OCI-LY7 (cell line): ENCODE measurements at regions not wholly inside any gene's neighbourhood (a gene's known extent, or its start where the extent isn't known, plus 50 kb on each side); places are given as distances from the start of the nearest gene placed in this dataset.

Source experiments
- BruUV-seq: library from RNA; stranded (reverse); fragments of 400-500 nt; replicated peaks from 2 replicates; lab custom pipeline; 2021; lab: Mats Ljungman, UMichigan
- CTCF ChIA-PET: fragments of 300-600 bp; sonication (Branson Sonifier 250); formaldehyde crosslinking; loops from one replicate; lab custom pipeline; 2022; ENCODE audit warnings: antibody characterized with exemption; ENCODE audit not compliant: unreplicated experiment; lab: Charles Lee
- POLR2A ChIA-PET: fragments of 300-600 bp; sonication (Branson Sonifier 250); formaldehyde crosslinking; loops from one replicate; lab custom pipeline; 2022; ENCODE audit warnings: antibody characterized with exemption; lab: Charles Lee
- DNase-seq: peaks from one replicate; pipeline ENCODE4 v3.0.0-alpha.2; 2015; ENCODE audit warnings: low spot score
- H2AFZ ChIP-seq: fragments of 200-600 bp; sonication (generic), shearing (Covaris generic); 2 replicates; pipeline ENCODE4 v1.6.1; 2014; ENCODE audit warnings: mild to moderate bottlenecking, antibody characterized with exemption, low read length, moderate library complexity
- H3K27ac ChIP-seq: fragments of 200-600 bp; sonication (generic); 2 replicates; pipeline ENCODE4 v1.5.1; 2014; ENCODE audit warnings: mixed run types, low read depth, mild to moderate bottlenecking, moderate library complexity, low read length, inconsistent platforms; ENCODE audit not compliant: poor library complexity, severe bottlenecking
- H3K36me3 ChIP-seq: fragments of 200-600 bp; sonication (generic); 2 replicates; pipeline ENCODE4 v1.6.1; 2014; ENCODE audit warnings: mild to moderate bottlenecking, antibody characterized with exemption, low read length, moderate library complexity, mixed read lengths; ENCODE audit not compliant: insufficient read depth
- H3K4me1 ChIP-seq: fragments of 200-600 bp; sonication (generic); 2 replicates; pipeline ENCODE4 v1.5.1; 2014; ENCODE audit warnings: mild to moderate bottlenecking, low read length; ENCODE audit not compliant: insufficient read depth, poor library complexity, severe bottlenecking
- H3K4me2 ChIP-seq: fragments of 200-600 bp; sonication (generic); 2 replicates; pipeline ENCODE4 v1.6.1; 2014; ENCODE audit warnings: mild to moderate bottlenecking, low read length
- H3K4me3 ChIP-seq: fragments of 200-600 bp; sonication (generic); 2 replicates; pipeline ENCODE4 v1.5.1; 2014; ENCODE audit warnings: mild to moderate bottlenecking, low read depth, low read length; ENCODE audit not compliant: poor library complexity, severe bottlenecking
- H3K79me2 ChIP-seq: fragments of 200-600 bp; sonication (generic); 2 replicates; pipeline ENCODE4 v1.6.1; 2016; ENCODE audit warnings: low read depth, mild to moderate bottlenecking, low read length, moderate library complexity, mixed read lengths; ENCODE audit not compliant: insufficient read depth
- H3K9me2 ChIP-seq: fragments of 200-600 bp; sonication (generic); 2 replicates; pipeline ENCODE4 v1.6.1; 2016; ENCODE audit warnings: mild to moderate bottlenecking, low read length, mixed read lengths; ENCODE audit not compliant: insufficient read depth
- H3K9me3 ChIP-seq: fragments of 200-600 bp; sonication (generic); 2 replicates; pipeline ENCODE4 v1.6.1; 2014; ENCODE audit warnings: mild to moderate bottlenecking, mixed run types, low read length, mixed read lengths
- H4K20me1 ChIP-seq: fragments of 200-600 bp; sonication (generic); 2 replicates; pipeline ENCODE4 v1.6.1; 2014; ENCODE audit warnings: mild to moderate bottlenecking, antibody characterized with exemption, low read length, moderate library complexity, mixed read lengths; ENCODE audit not compliant: insufficient read depth
- EZH2phosphoT487 ChIP-seq: fragments of 200-600 bp; sonication (generic); IDR thresholded peaks from 2 replicates; pipeline ENCODE4 v1.6.1; 2018; ENCODE audit warnings: low read depth, borderline replicate concordance, mild to moderate bottlenecking, mixed run types, antibody characterized with exemption, low read length, moderate library complexity, mixed read lengths
- intact Hi-C: fragments of 100-400 bp; cut with micrococcal nuclease; formaldehyde crosslinking; loops from one replicate; pipeline ENCODE4 v1.10.0; 2022; ENCODE audit not compliant: unreplicated experiment
- TF ChIP-seq, protein P1 (sequence below): fragments of 200-600 bp; sonication (generic); conservative IDR thresholded peaks from 2 replicates; pipeline ENCODE4 v1.5.1; 2014; ENCODE audit warnings: mild to moderate bottlenecking, antibody characterized with exemption, low read length, moderate library complexity, mixed read lengths

GRCh38 chr2:22326250-22326649 lies 1058.7 kb upstream of the KLHL29 start:
- Histone ChIP-seq H3K4me2 (no peak overlapping the region), H3K36me3 (no peaks in the 10 kb centered on the region), H2AFZ (no peak overlapping the region), H4K20me1 (no peaks in the 10 kb centered on the region), H3K9me2 (no peaks in the 10 kb centered on the region), H3K9me3 (no peaks in the 10 kb centered on the region), H3K4me1 (no peaks in the 10 kb centered on the region), H3K79me2 (no peaks in the 10 kb centered on the region), H3K4me3 (no peak overlapping the region), H3K27ac (no peak overlapping the region)
- no peak for DNase-seq
- intact Hi-C loops: no loop called here
- ChIA-PET CTCF (no interaction called here), POLR2A (no interaction called here)
- BruUV-seq: no TSS peak
- TF ChIP-seq EZH2phosphoT487: no peak
- TF ChIP-seq, protein P1, sequence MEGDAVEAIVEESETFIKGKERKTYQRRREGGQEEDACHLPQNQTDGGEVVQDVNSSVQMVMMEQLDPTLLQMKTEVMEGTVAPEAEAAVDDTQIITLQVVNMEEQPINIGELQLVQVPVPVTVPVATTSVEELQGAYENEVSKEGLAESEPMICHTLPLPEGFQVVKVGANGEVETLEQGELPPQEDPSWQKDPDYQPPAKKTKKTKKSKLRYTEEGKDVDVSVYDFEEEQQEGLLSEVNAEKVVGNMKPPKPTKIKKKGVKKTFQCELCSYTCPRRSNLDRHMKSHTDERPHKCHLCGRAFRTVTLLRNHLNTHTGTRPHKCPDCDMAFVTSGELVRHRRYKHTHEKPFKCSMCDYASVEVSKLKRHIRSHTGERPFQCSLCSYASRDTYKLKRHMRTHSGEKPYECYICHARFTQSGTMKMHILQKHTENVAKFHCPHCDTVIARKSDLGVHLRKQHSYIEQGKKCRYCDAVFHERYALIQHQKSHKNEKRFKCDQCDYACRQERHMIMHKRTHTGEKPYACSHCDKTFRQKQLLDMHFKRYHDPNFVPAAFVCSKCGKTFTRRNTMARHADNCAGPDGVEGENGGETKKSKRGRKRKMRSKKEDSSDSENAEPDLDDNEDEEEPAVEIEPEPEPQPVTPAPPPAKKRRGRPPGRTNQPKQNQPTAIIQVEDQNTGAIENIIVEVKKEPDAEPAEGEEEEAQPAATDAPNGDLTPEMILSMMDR: no peak

GRCh38 chr2:22329211-22330154 lies 1055.5 kb upstream of the KLHL29 start:
- ChIA-PET CTCF (no interaction called here), POLR2A (no interaction called here)
- Histone ChIP-seq H4K20me1 (no peaks in the 10 kb centered on the region), H3K9me2 (no peaks in the 10 kb centered on the region), H3K79me2 (no peaks in the 10 kb centered on the region), H3K4me3 (no peak overlapping the region), H3K4me1 (no peaks in the 10 kb centered on the region), H3K4me2 (no peak overlapping the region), H2AFZ (no peak overlapping the region), H3K27ac (no peak overlapping the region), H3K36me3 (no peaks in the 10 kb centered on the region), H3K9me3 (no peaks in the 10 kb centered on the region)
- DNase-seq: no peak
- BruUV-seq: no TSS peak
- intact Hi-C loops: no loop called here
- TF ChIP-seq, protein P1: no peak
- no peak for TF ChIP-seq EZH2phosphoT487

DNA sequence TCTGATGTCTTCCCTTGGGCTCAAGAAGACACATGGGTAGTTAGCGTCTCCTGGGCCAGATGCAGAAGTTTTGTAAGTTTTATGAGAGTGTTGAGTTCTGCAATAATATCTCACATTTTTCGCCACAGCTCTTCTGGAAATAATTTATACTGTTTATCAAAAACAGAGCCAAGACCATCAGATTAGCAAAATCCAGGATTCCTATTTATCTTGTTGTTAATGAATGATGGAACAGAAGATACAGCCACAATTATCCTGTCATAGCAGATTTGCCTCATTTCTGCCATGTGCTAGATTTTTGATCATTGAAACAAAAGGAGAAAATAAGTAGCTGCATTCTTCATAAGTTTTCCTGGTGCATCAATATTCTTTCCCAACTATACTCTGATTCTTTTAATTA lies 1048.6 kb upstream of the KLHL29 start:
- no peak for DNase-seq
- no TSS peak for BruUV-seq
- Histone ChIP-seq H4K20me1 (no peaks in the 10 kb centered on the region), H3K36me3 (no peaks in the 10 kb centered on the region), H2AFZ (no peak overlapping the region), H3K4me3 (no peak overlapping the region), H3K4me1 (no peaks in the 10 kb centered on the region), H3K4me2 (no peak overlapping the region), H3K9me3 (no peaks in the 10 kb centered on the region), H3K27ac (no peak overlapping the region), H3K9me2 (no peaks in the 10 kb centered on the region), H3K79me2 (no peaks in the 10 kb centered on the region)
- ChIA-PET CTCF (no interaction called here), POLR2A (interaction anchor here (0.6 kb wide), 1 partner anchor 381 kb away, joined by 3 read pairs; no protein-coding TSS in a partner anchor)
- intact Hi-C loops: no loop called here
- TF ChIP-seq, protein P1: no peak
- no peak for TF ChIP-seq EZH2phosphoT487
